WTC11 (cell line): ENCODE measurements at regions not wholly inside any gene's neighbourhood (a gene's known extent, or its start where the extent isn't known, plus 50 kb on each side); places are given as distances from the start of the nearest gene placed in this dataset.
"Not testable (repeated sequence)": the region's sequence is repeated elsewhere in the genome, so short reads cannot be mapped to it uniquely, and the experiment has no call there.

Experiments used
- ATAC-seq: fragments of 200-7000 bp; cut with Tn5 transposase; 2 replicates; pipeline ENCODE4 v1.10.0; 2021; ENCODE audit warnings: mild to moderate bottlenecking, moderate library complexity
- CTCF ChIA-PET: fragments of 300-600 bp; sonication (Branson Sonifier 250); formaldehyde crosslinking; loops from one replicate; lab custom pipeline; 2021; ENCODE audit warnings: antibody characterized with exemption; lab: Charles Lee
- POLR2A ChIA-PET: fragments of 350-600 bp; sonication (Branson Sonifier 250); formaldehyde crosslinking; loops from one replicate; lab custom pipeline; 2021; ENCODE audit warnings: antibody characterized with exemption; lab: Charles Lee
- DNase-seq: peaks from one replicate; pipeline ENCODE4 v3.0.0; 2021; ENCODE audit warnings: low spot score
- H3K27ac Mint-ChIP-seq: 2 replicates; pipeline ENCODE4 v1.8.0; 2021; ENCODE audit warnings: mixed read lengths
- H3K27me3 Mint-ChIP-seq: 2 replicates; pipeline ENCODE4 v1.8.0; 2021; ENCODE audit warnings: low read depth, mild to moderate bottlenecking, moderate library complexity, mixed read lengths
- H3K36me3 Mint-ChIP-seq: 2 replicates; pipeline ENCODE4 v1.8.0; 2021; ENCODE audit warnings: mixed read lengths
- H3K4me1 Mint-ChIP-seq: 2 replicates; pipeline ENCODE4 v1.8.0; 2022; ENCODE audit warnings: mixed read lengths
- H3K4me3 Mint-ChIP-seq: 2 replicates; pipeline ENCODE4 v1.8.0; 2021; ENCODE audit warnings: mild to moderate bottlenecking, moderate library complexity, mixed read lengths
- H3K9me3 Mint-ChIP-seq: 2 replicates; pipeline ENCODE4 v1.8.0; 2021; ENCODE audit warnings: mixed read lengths
- FOXP1 ChIP-seq: sonication (generic); formaldehyde crosslinking; IDR thresholded peaks from 2 replicates; pipeline ENCODE4 v1.8.0; 2022; ENCODE audit warnings: missing genetic modification reagents, mild to moderate bottlenecking, moderate library complexity, borderline replicate concordance
- NFATC4 ChIP-seq: fragments of 250-450 bp; sonication (Bioruptor Pico); IDR thresholded peaks from 2 replicates; pipeline ENCODE4 v1.9.0; 2021; ENCODE audit warnings: mild to moderate bottlenecking
- SP1 ChIP-seq: sonication (generic); formaldehyde crosslinking; conservative IDR thresholded peaks from 2 replicates; pipeline ENCODE4 v1.8.1; 2022; ENCODE audit warnings: missing genetic modification reagents
- TCF7 ChIP-seq: sonication (generic); formaldehyde crosslinking; IDR thresholded peaks from 2 replicates; pipeline ENCODE4 v1.8.0; 2022; ENCODE audit warnings: mild to moderate bottlenecking, low read depth, missing genetic modification reagents, moderate library complexity
- TP53 ChIP-seq: sonication (generic); formaldehyde crosslinking; IDR thresholded peaks from 2 replicates; pipeline ENCODE4 v1.8.1; 2023; ENCODE audit warnings: mild to moderate bottlenecking, missing genetic modification reagents
- ZBTB21 ChIP-seq: sonication (generic); formaldehyde crosslinking; IDR thresholded peaks from 2 replicates; pipeline ENCODE4 v1.8.1; 2023; ENCODE audit warnings: mild to moderate bottlenecking, missing genetic modification reagents, borderline replicate concordance
- ZNF232 ChIP-seq: sonication (generic); formaldehyde crosslinking; IDR thresholded peaks from 2 replicates; pipeline ENCODE4 v1.8.0; 2022; ENCODE audit warnings: mild to moderate bottlenecking, missing genetic modification reagents
- ZNF671 ChIP-seq: fragments of 250-450 bp; sonication (Bioruptor Pico); IDR thresholded peaks from 2 replicates; pipeline ENCODE4 v1.8.0; 2021; ENCODE audit warnings: mild to moderate bottlenecking
- TF ChIP-seq, protein P1 (sequence below): fragments of 250-450 bp; sonication (Bioruptor Pico); IDR thresholded peaks from 2 replicates; pipeline ENCODE4 v1.9.0; 2021; ENCODE audit warnings: moderate library complexity, mild to moderate bottlenecking, inconsistent platforms, borderline replicate concordance
- TF ChIP-seq, protein P2 (sequence below): sonication (generic); formaldehyde crosslinking; IDR thresholded peaks from 2 replicates; pipeline ENCODE4 v1.8.1; 2023; ENCODE audit warnings: mild to moderate bottlenecking, moderate library complexity, missing genetic modification reagents
- TF ChIP-seq, protein P3 (sequence below): sonication (generic); formaldehyde crosslinking; IDR thresholded peaks from 2 replicates; pipeline ENCODE4 v1.8.1; 2023; ENCODE audit warnings: mild to moderate bottlenecking, missing genetic modification reagents
- TF ChIP-seq, protein P4 (sequence below): sonication (generic); formaldehyde crosslinking; IDR thresholded peaks from 2 replicates; pipeline ENCODE4 v1.8.1; 2023; ENCODE audit warnings: mild to moderate bottlenecking, missing genetic modification reagents, moderate library complexity
- TF ChIP-seq, protein P5 (sequence below): sonication (generic); formaldehyde crosslinking; IDR thresholded peaks from 2 replicates; pipeline ENCODE4 v1.8.0; 2022; ENCODE audit warnings: mild to moderate bottlenecking, missing genetic modification reagents
- TF ChIP-seq, protein P6 (sequence below): sonication (generic); formaldehyde crosslinking; IDR thresholded peaks from 2 replicates; pipeline ENCODE4 v1.8.0; 2023; ENCODE audit warnings: mild to moderate bottlenecking, missing genetic modification reagents

DNA sequence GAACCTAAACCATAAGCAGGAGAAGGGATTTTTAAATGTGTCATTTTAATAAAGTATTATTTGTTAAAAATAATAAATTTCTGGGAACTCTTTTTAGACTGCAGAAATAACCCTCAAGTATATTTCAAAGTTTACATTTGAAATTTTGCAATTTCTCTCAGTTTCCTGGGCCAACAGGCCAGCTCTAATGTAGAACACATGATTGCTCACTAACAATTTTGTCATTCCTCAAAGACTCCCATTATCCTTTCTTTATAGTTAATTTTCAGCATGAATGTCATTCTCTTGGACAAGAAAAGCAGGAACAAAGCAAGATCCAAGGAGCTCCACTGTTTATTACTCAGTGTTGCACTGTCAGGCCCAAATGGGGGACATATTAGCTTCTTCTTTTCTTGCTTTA, 119.4 kb upstream of the VANGL1 start:
- Mint-ChIP-seq H3K27me3 (no peaks in the 10 kb centered on the region), H3K4me1 (peaks cover 31% of the 10 kb centered on the region)
- POLR2A ChIA-PET, result no interaction called here

DNA sequence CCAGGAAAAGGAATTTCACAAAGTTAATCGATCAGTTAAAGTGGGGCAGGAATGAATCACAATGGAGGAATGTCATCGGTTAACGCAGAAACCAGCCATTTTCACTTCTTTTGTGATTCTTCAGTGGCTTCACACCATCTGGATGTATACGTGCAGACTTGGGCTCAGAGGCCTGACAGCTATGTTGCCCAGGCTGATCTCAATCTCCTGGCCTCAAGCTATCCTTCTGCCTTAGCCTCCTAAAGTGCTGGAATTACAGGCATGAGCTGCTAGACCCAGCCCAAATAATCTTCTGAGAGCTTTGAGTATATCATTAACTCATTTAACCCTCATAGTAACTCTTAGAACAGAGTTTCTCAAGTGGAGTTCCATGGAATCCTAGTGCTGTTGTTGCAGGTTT, 126.5 kb upstream of the VANGL1 start:
- DNase-seq (no peak), ATAC-seq (no peak)
- H3K4me3 Mint-ChIP-seq, result no peak overlapping the region
- TF ChIP-seq, protein P1, sequence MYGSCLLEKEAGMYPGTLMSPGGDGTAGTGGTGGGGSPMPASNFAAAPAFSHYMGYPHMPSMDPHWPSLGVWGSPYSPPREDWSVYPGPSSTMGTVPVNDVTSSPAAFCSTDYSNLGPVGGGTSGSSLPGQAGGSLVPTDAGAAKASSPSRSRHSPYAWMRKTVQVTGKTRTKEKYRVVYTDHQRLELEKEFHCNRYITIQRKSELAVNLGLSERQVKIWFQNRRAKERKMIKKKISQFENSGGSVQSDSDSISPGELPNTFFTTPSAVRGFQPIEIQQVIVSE, result no peak
- TF ChIP-seq TCF7 (CRISPR knock-in tag) (no peak), ZNF671 (CRISPR knock-in tag) (no peak), ZBTB21 (CRISPR knock-in tag) (no peak), TP53 (CRISPR knock-in tag) (no peak), ZNF232 (CRISPR knock-in tag) (no peak), NFATC4 (CRISPR knock-in tag) (no peak)
- TF ChIP-seq, protein P2, sequence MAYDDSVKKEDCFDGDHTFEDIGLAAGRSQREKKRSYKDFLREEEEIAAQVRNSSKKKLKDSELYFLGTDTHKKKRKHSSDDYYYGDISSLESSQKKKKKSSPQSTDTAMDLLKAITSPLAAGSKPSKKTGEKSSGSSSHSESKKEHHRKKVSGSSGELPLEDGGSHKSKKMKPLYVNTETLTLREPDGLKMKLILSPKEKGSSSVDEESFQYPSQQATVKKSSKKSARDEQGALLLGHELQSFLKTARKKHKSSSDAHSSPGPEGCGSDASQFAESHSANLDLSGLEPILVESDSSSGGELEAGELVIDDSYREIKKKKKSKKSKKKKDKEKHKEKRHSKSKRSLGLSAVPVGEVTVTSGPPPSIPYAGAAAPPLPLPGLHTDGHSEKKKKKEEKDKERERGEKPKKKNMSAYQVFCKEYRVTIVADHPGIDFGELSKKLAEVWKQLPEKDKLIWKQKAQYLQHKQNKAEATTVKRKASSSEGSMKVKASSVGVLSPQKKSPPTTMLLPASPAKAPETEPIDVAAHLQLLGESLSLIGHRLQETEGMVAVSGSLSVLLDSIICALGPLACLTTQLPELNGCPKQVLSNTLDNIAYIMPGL (CRISPR knock-in tag), result no peak
- TF ChIP-seq, protein P3, sequence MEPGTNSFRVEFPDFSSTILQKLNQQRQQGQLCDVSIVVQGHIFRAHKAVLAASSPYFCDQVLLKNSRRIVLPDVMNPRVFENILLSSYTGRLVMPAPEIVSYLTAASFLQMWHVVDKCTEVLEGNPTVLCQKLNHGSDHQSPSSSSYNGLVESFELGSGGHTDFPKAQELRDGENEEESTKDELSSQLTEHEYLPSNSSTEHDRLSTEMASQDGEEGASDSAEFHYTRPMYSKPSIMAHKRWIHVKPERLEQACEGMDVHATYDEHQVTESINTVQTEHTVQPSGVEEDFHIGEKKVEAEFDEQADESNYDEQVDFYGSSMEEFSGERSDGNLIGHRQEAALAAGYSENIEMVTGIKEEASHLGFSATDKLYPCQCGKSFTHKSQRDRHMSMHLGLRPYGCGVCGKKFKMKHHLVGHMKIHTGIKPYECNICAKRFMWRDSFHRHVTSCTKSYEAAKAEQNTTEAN (CRISPR knock-in tag), result no peak
- TF ChIP-seq, protein P4, sequence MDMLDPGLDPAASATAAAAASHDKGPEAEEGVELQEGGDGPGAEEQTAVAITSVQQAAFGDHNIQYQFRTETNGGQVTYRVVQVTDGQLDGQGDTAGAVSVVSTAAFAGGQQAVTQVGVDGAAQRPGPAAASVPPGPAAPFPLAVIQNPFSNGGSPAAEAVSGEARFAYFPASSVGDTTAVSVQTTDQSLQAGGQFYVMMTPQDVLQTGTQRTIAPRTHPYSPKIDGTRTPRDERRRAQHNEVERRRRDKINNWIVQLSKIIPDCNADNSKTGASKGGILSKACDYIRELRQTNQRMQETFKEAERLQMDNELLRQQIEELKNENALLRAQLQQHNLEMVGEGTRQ (CRISPR knock-in tag), result no peak
- POLR2A ChIA-PET, result no interaction called here
- peaks cover 18% of the 10 kb centered on the region for H3K4me1 Mint-ChIP-seq
- no peak overlapping the region for H3K27ac Mint-ChIP-seq
- peaks cover 6% of the 10 kb centered on the region for H3K9me3 Mint-ChIP-seq
- H3K27me3 Mint-ChIP-seq, result no peaks in the 10 kb centered on the region
- H3K36me3 Mint-ChIP-seq, result no peaks in the 10 kb centered on the region
- CTCF ChIA-PET, result interaction anchor here (1.0 kb wide), 1 partner anchor 46 kb away, joined by 3 read pairs; no protein-coding TSS in a partner anchor

More for the DNA sequence above, 119.4 kb upstream of the VANGL1 start:
- Mint-ChIP-seq H3K9me3 (peaks cover 6% of the 10 kb centered on the region), H3K4me3 (no peak overlapping the region), H3K36me3 (no peaks in the 10 kb centered on the region), H3K27ac (no peak overlapping the region)
- DNase-seq, result no peak
- no peak for ATAC-seq
- CTCF ChIA-PET, result no interaction called here
- no peak for TF ChIP-seq SP1 (CRISPR knock-in tag)
- no peak for TF ChIP-seq ZBTB21 (CRISPR knock-in tag)
- no peak for TF ChIP-seq FOXP1 (CRISPR knock-in tag)
- TF ChIP-seq, protein P5, sequence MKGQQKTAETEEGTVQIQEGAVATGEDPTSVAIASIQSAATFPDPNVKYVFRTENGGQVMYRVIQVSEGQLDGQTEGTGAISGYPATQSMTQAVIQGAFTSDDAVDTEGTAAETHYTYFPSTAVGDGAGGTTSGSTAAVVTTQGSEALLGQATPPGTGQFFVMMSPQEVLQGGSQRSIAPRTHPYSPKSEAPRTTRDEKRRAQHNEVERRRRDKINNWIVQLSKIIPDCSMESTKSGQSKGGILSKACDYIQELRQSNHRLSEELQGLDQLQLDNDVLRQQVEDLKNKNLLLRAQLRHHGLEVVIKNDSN (CRISPR knock-in tag), result no peak

DNA sequence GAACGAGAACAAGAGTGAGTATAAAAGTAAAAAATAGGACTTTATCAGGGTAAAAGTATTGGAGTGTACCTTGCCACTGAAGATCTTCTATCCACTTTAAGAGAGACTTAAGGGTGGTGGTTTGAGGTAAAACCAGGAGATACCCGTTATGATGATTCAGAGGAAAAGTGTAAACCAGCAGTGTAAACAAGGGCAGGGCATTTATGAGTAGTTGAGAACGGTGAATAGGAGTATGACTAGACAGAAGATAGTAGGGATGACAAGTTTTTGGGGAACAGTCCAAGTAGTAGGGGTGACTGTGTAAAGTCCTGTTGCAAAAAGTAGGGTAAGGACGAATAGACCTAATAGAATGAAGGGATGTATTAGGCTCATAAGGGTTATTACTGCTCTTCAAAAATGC, 131.5 kb upstream of the VANGL1 start:
- H3K27ac Mint-ChIP-seq, H3K9me3 Mint-ChIP-seq, DNase-seq, POLR2A ChIA-PET, ATAC-seq, H3K36me3 Mint-ChIP-seq, H3K4me3 Mint-ChIP-seq, H3K27me3 Mint-ChIP-seq, CTCF ChIA-PET: not testable (repeated sequence)
- H3K4me1 Mint-ChIP-seq, result peaks cover 22% of the 10 kb centered on the region

DNA sequence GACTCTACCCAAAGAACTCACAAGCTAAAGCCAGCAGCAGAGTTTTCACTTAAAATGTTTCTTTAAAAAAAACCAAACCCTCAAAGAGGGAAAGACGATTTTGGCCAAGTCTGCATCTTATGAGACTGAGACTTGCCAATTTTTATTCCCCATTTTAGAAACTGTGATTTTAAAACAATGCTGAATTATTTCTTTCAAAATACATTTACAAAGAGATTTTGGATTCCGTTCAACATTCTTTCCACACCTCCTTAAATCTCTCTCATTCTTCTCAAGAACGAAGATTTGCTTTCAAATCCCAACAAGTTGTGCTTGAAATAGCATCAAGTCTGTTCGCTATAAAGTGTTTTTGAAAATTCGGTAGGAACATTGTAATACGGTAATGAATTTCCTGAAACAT, 133.9 kb upstream of the VANGL1 start:
- H3K4me1 Mint-ChIP-seq, result peaks cover 13% of the 10 kb centered on the region
- DNase-seq (no peak), ATAC-seq (no peak)
- ChIA-PET POLR2A (no interaction called here), CTCF (no interaction called here)
- H3K9me3 Mint-ChIP-seq, result peaks cover 15% of the 10 kb centered on the region
- no peak overlapping the region for H3K4me3 Mint-ChIP-seq
- no peaks in the 10 kb centered on the region for H3K36me3 Mint-ChIP-seq
- H3K27ac Mint-ChIP-seq, result no peak overlapping the region
- H3K27me3 Mint-ChIP-seq, result no peaks in the 10 kb centered on the region
- TF ChIP-seq, protein P6, sequence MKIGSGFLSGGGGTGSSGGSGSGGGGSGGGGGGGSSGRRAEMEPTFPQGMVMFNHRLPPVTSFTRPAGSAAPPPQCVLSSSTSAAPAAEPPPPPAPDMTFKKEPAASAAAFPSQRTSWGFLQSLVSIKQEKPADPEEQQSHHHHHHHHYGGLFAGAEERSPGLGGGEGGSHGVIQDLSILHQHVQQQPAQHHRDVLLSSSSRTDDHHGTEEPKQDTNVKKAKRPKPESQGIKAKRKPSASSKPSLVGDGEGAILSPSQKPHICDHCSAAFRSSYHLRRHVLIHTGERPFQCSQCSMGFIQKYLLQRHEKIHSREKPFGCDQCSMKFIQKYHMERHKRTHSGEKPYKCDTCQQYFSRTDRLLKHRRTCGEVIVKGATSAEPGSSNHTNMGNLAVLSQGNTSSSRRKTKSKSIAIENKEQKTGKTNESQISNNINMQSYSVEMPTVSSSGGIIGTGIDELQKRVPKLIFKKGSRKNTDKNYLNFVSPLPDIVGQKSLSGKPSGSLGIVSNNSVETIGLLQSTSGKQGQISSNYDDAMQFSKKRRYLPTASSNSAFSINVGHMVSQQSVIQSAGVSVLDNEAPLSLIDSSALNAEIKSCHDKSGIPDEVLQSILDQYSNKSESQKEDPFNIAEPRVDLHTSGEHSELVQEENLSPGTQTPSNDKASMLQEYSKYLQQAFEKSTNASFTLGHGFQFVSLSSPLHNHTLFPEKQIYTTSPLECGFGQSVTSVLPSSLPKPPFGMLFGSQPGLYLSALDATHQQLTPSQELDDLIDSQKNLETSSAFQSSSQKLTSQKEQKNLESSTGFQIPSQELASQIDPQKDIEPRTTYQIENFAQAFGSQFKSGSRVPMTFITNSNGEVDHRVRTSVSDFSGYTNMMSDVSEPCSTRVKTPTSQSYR (CRISPR knock-in tag), result no peak
- TF ChIP-seq, all 79 proteins: peak for 0
